ENCODE measurements at regions not wholly inside any gene's neighbourhood (a gene's known extent, or its start where the extent isn't known, plus 50 kb on each side); places are given as distances from the start of the nearest gene placed in this dataset.

GRCh38 chr11:116404462-116404798, 368.4 kb downstream of the BUD13 start:
- TF ChIP-seq EP300 (IDR thresholded peaks at IDR 0.05; ENCODE audit: borderline replicate concordance in 1 of 2, low read depth in 1 of 2, low read length in 1 of 2) (no peak), RAD21 (IDR thresholded peaks at IDR 0.05; ENCODE audit: low read length) (no peak), CTCF (IDR thresholded peaks at IDR 0.05) (no peak), POLR2AphosphoS5 (IDR thresholded peaks at IDR 0.05; ENCODE audit: low read depth, low read length) (no peak), REST (IDR thresholded peaks at IDR 0.05; ENCODE audit: low read depth, low read length) (no peak), RXRA (IDR thresholded peaks at IDR 0.05; ENCODE audit: borderline replicate concordance, low read depth) (no peak)

Data from SK-N-SH (cell line).